Astrocyte of the spinal cord (primary cell): ENCODE measurements at regions not wholly inside any gene's neighbourhood (a gene's known extent, or its start where the extent isn't known, plus 50 kb on each side); places are given as distances from the start of the nearest gene placed in this dataset.

Experiments
- DNase-seq: peaks from one replicate; pipeline ENCODE4 v3.0.0; 2011; ENCODE audit warnings: low read depth, low spot score
- H3K4me3 ChIP-seq: 2 replicates; pipeline ENCODE4 v1.5.1; 2011; ENCODE audit warnings: low read depth, mild to moderate bottlenecking, low read length, moderate library complexity
- in situ Hi-C: cut with HindIII; loops from 2 replicates; pipeline ENCODE4 v1.10.0; 2017; ENCODE audit warnings: low sequenced_read_pairs
- TF ChIP-seq, protein P1 (sequence below): IDR thresholded peaks from 2 replicates; pipeline ENCODE4 v1.5.1; 2012; ENCODE audit warnings: low read depth, mild to moderate bottlenecking, low read length, inconsistent platforms

DNA sequence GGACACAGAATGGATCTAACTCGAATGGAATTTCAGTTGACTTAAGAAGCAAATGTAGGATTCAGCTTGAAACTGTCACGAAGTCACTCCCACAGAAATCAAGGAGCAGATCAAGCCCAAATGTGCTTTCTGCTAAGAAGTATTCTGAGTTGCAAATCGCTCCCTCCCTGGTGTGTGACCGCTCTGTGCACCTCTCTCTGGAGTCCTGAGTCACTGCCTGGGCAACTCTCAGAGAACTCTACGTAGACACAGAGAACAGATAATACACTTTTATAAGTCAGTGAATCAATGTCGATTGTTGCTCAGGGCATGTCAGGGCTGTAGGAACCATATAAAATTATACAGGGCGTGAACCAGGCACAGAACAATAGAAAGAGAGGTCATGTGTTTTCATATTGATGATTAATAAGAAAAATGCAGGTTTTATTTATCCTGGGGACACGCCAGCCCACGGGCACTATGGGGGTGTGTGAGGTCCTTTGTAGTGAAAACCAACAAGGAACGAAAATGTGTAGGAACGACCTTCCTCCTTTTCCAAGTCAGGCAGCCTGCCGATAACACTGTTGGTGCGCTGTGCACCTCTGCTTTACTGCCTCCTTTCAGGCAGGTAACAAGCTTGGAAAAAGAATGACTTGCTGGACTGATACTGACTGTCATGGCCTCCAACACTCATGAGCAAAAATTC is 248.1 kb upstream of the FOXQ1 start:
- no peak overlapping the region for H3K4me3 ChIP-seq
- TF ChIP-seq, protein P1, sequence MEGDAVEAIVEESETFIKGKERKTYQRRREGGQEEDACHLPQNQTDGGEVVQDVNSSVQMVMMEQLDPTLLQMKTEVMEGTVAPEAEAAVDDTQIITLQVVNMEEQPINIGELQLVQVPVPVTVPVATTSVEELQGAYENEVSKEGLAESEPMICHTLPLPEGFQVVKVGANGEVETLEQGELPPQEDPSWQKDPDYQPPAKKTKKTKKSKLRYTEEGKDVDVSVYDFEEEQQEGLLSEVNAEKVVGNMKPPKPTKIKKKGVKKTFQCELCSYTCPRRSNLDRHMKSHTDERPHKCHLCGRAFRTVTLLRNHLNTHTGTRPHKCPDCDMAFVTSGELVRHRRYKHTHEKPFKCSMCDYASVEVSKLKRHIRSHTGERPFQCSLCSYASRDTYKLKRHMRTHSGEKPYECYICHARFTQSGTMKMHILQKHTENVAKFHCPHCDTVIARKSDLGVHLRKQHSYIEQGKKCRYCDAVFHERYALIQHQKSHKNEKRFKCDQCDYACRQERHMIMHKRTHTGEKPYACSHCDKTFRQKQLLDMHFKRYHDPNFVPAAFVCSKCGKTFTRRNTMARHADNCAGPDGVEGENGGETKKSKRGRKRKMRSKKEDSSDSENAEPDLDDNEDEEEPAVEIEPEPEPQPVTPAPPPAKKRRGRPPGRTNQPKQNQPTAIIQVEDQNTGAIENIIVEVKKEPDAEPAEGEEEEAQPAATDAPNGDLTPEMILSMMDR = no peak
- in situ Hi-C loops = no loop called here
- DNase-seq = peak; percentile 44

DNA sequence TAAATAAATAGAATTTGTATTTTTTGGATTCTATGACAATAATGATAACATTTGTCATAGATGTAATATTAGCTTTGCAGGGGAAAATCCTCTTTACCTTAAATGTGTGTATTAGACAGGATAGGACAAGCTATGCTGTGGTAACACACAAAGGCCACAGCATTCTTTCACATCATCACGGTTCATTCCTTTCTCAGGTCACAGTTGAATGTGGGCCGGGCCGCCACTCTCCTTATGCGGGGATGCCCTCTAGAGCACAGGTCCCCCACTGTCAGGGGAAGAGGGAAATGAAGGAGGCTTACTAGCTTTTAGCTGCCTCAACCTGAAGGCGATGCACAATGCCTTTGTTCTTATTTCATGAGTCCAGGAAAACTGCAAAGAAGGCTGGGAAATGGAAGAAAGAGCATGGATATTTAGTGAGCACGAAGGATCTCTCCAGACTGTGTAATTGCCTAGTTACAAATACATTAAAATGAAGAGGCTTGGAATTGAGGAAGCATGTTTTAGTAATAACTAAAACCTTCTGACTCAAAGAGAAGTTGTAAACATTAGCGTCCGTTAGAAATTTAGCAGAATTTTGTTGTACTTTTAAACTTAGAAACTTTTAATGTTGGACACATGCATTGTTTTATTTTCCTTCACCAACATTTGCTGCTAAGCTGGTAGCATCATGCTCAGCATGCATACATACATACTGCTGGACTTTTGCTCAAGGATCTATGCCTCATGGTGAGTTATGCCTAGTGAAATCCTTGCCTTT is 248.9 kb upstream of the FOXQ1 start:
- TF ChIP-seq, protein P1 = no peak
- no peak overlapping the region for H3K4me3 ChIP-seq
- in situ Hi-C loops = no loop called here
- no peak for DNase-seq

DNA sequence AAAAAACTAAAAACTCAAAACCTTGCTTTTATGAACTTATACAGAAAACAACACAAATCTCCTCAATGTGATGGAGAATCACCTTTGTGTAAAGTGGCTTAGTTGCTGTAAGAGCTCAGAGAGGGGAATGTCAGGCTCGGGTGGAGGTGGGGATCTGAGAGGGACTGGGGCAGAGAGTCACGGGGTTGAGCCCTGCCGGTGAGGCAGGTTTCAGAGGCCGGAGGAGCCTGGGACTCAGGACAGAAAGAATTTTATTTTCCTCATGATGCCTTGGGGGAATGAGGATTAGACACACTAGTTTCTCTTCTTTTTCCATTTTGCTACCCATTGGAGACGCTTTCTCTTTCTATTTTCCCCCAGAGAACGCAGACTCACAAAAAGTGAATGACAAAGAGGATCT is 252.3 kb upstream of the FOXQ1 start:
- TF ChIP-seq, protein P1 = no peak
- in situ Hi-C loops = no loop called here
- no peak for DNase-seq
- H3K4me3 ChIP-seq = no peak overlapping the region

DNA sequence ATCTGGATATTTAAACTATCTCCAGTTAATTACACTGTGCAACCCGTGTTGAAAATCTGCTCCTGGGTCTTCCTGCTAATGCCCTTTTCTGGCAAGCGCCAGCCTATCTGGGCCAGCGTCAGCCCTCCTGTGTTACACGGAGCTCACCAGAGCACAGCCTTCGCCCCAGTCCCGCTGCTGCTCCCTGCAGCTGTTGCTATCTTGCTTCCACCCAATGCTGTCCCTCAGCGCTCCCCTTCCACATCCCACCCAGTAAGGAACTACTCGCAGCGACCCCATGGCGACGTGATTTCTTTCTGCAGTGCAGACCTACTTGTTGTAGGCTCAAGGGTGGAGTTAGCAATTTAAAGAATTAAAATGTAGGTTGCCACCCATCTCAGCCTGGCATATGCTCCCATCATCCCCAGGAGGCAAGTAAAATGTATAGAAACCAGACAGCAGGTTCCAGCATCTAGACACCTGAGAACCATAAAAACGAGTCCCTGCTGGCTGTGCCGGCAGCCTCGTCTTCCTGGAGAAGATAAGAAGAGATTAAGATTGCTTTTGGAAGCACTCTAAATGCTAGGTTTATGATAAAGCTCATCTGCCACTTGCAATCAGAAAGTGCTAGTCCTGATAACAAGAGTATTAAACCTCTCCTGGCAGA is 254.3 kb upstream of the FOXQ1 start:
- H3K4me3 ChIP-seq = no peak overlapping the region
- TF ChIP-seq, protein P1 = no peak
- in situ Hi-C loops = no loop called here
- no peak for DNase-seq

DNA sequence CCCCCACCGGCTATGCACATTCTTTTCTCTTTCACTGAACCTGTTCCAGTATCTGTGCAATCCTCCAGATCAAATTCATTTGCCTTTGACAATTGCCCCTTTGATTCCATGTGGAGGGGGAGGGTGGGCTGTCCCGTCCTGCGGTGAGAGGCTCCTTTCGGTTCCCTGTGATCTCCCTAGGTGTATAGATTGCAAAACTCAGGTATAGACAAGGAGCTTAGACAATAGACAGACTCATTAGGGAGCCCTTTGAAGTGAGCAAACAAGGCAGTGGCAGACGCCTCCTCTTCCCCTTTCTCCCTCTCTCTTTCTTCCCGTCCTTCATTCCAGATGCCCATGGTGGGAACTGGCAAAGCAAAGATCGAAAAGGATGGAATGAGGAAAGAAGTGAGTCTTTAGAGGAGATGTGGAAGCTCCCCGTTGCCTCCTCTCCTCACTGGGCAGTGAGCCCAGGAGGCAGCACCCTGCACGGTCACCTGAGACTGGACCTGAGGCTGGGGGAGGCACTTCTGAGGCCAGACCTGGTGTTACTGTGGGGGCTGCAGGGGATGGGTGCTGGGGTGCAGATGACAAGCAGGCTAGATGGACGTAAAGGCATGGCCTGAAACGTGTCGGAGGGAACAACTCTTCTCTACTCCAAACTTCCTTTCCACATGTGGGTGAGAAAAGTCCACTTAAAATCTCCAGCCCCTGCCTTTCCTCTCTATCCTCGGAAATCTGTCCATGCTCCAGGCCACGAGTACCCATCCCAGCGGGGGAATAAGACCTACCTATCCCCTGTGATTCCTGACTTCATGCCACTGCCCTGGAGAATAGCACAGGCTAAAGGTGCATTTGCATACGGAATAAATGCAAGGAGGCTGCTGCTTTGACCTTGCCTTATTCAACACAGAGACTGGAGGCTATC is 256.6 kb upstream of the FOXQ1 start:
- in situ Hi-C loops = no loop called here
- DNase-seq = no peak
- no peak overlapping the region for H3K4me3 ChIP-seq
- TF ChIP-seq, protein P1 = no peak

DNA sequence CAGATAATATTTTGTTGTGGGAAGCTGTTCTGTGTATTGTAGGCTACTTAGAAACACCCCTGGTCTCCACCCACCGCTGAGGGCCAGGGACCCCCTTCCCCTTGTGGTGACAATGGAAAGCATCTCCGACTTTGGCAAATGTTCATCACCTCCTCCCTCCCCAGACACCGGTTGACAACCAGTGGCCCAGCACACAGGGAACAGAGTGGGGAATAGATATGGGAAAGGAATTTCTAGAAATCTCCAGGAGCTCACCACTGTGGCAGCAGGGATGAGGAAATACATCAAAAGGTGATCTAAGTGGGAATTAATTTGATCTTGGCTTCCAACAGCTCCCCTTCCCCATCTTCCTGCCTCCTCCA is 257.3 kb upstream of the FOXQ1 start:
- H3K4me3 ChIP-seq = no peak overlapping the region
- no peak for DNase-seq
- TF ChIP-seq, protein P1 = no peak
- in situ Hi-C loops = no loop called here
